Coronary artery (tissue), 2 donors: ENCODE measurements at regions not wholly inside any gene's neighbourhood (a gene's known extent, or its start where the extent isn't known, plus 50 kb on each side); places are given as distances from the start of the nearest gene placed in this dataset.

Source experiments
- DNase-seq: peaks from one replicate; pipeline ENCODE4 v3.0.0-alpha.2; 2017; ENCODE audit warnings: low spot score
- H3K27ac ChIP-seq, 2 donors: fragments of 200-600 bp; sonication (generic); one replicate each; pipeline ENCODE4 v1.5.1; 2016 to 2019
- H3K4me3 ChIP-seq: fragments of 200-600 bp; sonication (generic); 2 replicates; pipeline ENCODE4 v1.5.1; 2016; ENCODE audit warnings: mild to moderate bottlenecking, moderate library complexity
- TF ChIP-seq, protein P1 (sequence below): fragments of 200-600 bp; sonication (generic); IDR thresholded peaks from one replicate; pipeline ENCODE4 v1.5.1; 2019; ENCODE audit warnings: antibody characterized with exemption

DNA sequence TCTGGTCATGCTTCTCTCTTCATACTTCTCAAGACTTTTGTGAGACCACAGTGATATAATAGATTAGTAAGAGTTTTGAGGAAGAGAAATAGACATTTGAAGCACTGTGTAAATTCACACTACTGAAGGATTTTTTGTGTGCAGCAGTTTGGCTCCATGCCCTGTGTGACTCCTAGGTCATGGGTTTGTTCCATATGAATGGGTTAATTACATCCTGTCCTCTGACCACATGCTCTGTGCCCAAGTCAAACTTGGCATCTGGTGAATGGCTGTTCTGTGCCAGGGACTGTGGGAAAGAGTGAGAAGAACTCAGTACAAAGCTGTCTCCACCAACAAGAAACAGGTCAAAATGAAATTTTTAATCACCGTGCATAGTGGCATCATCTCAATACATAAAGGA lies 304.0 kb downstream of the LNPK start:
- Histone ChIP-seq H3K27ac (no peak overlapping the region), H3K4me3 (no peak overlapping the region)
- DNase-seq: no peak
- TF ChIP-seq, protein P1, sequence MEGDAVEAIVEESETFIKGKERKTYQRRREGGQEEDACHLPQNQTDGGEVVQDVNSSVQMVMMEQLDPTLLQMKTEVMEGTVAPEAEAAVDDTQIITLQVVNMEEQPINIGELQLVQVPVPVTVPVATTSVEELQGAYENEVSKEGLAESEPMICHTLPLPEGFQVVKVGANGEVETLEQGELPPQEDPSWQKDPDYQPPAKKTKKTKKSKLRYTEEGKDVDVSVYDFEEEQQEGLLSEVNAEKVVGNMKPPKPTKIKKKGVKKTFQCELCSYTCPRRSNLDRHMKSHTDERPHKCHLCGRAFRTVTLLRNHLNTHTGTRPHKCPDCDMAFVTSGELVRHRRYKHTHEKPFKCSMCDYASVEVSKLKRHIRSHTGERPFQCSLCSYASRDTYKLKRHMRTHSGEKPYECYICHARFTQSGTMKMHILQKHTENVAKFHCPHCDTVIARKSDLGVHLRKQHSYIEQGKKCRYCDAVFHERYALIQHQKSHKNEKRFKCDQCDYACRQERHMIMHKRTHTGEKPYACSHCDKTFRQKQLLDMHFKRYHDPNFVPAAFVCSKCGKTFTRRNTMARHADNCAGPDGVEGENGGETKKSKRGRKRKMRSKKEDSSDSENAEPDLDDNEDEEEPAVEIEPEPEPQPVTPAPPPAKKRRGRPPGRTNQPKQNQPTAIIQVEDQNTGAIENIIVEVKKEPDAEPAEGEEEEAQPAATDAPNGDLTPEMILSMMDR: no peak

DNA sequence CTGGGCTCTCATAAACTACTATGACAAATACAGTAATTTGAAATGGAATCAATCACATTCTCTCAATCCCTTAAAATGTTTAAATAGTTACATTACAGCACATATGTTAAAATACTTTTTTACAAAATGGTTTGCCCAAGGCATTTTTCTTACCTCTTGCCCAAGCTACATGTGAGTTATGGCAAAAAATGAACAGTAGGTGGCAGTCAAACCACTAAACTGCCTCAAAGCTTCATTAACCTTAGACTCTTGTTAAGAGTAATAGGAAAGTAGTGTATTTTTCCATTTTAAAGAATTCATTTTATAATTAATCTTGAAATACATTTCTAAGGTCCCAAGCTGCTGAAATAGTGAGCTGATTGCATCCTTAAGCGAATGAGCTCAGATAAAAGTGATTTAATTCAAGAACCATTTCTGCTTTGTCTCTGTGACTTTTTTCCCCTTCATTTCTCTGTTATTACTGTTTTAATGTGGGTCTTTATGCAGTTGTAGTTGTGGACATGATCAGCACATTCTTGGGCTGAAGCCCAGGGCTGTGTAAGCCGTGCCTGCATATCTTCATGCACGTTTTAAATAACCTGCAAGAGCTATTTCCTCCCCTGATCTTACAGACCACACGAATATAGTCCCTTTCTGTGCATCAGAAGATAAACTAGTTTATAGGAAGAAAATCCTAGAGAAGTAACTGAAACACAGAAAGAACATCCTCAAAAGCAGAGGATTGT lies 311.8 kb downstream of the LNPK start:
- DNase-seq: no peak
- Histone ChIP-seq H3K27ac (no peak overlapping the region), H3K4me3 (no peak overlapping the region)
- TF ChIP-seq, protein P1: peak; percentile 44

DNA sequence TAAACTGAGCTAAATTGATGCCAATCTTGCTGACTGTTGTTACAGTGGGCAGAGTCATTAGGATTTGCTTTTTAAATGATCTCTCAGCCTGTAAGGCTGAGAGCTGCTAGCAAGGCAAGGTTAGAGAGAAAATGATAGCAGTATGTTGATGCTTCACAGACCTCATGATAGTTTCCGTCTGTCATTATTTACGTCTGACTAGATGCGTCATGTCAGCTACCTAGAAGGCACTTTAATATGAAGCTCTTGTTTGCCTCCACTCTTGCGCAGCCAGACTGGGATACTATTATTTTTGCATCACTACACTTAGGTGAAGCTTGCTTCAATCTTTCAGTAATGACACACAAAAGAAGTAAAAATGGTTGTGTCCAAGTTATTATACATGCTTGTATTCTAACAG lies 313.8 kb downstream of the LNPK start:
- no peak overlapping the region for H3K27ac ChIP-seq
- DNase-seq: no peak
- H3K4me3 ChIP-seq: no peak overlapping the region
- TF ChIP-seq, protein P1: no peak

DNA sequence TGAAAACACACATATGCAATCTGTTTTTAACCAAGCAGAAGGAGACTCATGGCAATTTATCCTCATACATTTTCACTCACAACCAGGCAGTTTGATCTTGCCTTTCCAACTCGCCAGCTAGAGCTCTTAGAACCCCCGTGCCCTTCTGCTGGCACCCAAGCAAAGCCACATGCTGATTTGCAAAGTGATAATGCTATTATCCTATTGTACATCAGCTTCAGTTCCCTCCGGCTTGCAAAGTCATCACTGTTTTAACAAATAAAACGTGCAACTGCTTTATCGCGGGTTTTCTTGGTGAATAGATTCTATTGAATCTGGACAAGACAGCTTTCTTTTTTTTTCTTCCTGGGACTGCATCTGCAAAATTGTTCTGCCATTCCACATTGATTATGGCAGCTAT lies 314.6 kb downstream of the LNPK start:
- H3K4me3 ChIP-seq: no peak overlapping the region
- TF ChIP-seq, protein P1: no peak
- no peak overlapping the region for H3K27ac ChIP-seq
- DNase-seq: no peak

DNA sequence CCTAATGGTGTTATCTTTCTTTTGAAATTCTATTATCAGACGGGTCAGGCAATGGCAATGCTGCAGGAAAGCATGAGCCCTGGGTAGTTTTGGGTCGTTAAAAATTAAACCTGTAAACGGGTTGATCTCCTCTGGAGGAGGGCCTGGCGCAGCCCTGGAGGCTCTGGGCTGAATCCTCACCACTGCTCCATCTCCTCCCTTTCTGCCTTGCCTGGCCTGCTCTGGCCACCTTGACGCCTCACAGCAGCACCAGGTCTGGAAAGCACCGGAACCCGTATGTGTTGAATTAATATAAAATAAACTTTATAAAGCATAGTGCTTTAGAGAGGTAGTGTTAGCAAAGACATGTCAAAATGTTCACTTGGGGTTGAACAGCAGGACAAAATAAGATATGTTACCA lies 316.1 kb downstream of the LNPK start:
- Histone ChIP-seq H3K27ac (no peak overlapping the region), H3K4me3 (no peak overlapping the region)
- TF ChIP-seq, protein P1: no peak
- DNase-seq: no peak

DNA sequence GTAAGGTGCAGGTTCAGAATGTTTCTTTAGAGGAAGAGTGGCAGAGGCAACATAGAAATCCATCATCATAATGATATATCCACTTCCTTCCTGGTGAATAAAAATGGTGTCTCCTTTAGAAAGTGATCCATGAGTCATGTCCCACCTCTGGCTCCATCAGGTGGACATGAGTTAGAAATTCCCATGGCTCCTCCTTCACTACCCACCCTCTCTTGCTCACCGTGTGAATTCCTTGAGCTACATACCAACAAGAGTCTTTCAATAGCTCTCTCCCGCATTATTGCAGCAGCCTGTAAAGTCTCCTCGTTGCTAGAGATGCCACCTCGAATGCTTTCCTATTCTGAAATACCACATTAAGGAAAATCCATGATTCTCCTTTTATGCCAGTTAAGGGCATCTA lies 317.6 kb downstream of the LNPK start:
- Histone ChIP-seq H3K27ac (no peak overlapping the region), H3K4me3 (no peak overlapping the region)
- DNase-seq: no peak
- TF ChIP-seq, protein P1: no peak

DNA sequence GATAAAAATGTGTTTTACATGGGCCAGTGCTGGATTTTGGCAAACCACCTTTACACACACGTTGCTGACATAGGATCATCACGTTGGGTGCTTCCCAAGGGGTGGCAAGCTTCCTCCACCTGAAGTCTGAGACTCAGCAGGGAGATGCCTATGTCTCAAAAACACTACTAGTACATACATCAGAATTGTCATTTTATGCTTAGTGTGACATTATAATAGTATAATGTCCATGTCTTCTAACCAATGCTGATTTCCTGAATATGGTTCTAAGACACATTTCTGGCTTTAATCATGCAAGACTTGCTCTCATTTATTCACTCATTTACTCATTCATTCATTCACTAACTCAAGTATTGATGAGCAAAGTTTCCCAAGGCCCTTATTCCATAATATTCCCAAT lies 322.3 kb downstream of the LNPK start:
- H3K4me3 ChIP-seq: no peak overlapping the region
- DNase-seq: no peak
- TF ChIP-seq, protein P1: no peak
- H3K27ac ChIP-seq: no peak overlapping the region
